LHCN-M2 (cell line): ENCODE measurements at regions not wholly inside any gene's neighbourhood (a gene's known extent, or its start where the extent isn't known, plus 50 kb on each side); places are given as distances from the start of the nearest gene placed in this dataset.

ENCODE experiments used
- DNase-seq: peaks from one replicate; pipeline ENCODE4 v3.0.0-alpha.2; 2012; ENCODE audit warnings: low read depth

GRCh38 chr3:124660599-124660998 is 69.7 kb upstream of the UMPS start:
- DNase-seq, result no peak

GRCh38 chr3:124663690-124664089 is 66.6 kb upstream of the UMPS start:
- peak; percentile 3 for DNase-seq

GRCh38 chr3:124664804-124665203 is 65.4 kb upstream of the UMPS start:
- no peak for DNase-seq

GRCh38 chr3:124666067-124666466 is 64.2 kb upstream of the UMPS start:
- no peak for DNase-seq

GRCh38 chr3:124669470-124669869 is 60.8 kb upstream of the UMPS start:
- peak; percentile 44 for DNase-seq

- DNase-seq, result no peak
Observed at GRCh38 chr3:124671106-124671505, 59.1 kb upstream of the UMPS start.

- DNase-seq, result no peak
Observed at GRCh38 chr3:124674336-124674735, 55.9 kb upstream of the UMPS start.

GRCh38 chr3:124676236-124676635 is 54.0 kb upstream of the UMPS start:
- no peak for DNase-seq

- DNase-seq, result no peak
Observed at GRCh38 chr3:124679048-124679638, 51.1 kb upstream of the UMPS start.
